Stimulated activated CD8-positive, alpha-beta memory T cell treated with anti-CD3 and anti-CD28 coated beads, Interleukin-15, amount 100 ng/mL, for 24 hours (primary cell): ENCODE measurements at regions not wholly inside any gene's neighbourhood (a gene's known extent, or its start where the extent isn't known, plus 50 kb on each side); places are given as distances from the start of the nearest gene placed in this dataset.

Experiments used
- DNase-seq: peaks from one replicate; pipeline ENCODE4 v3.0.0-alpha.2; 2020; ENCODE audit warnings: low read depth

GRCh38 chr7:45982132-45982531 lies 61.1 kb upstream of the IGFBP3 start:
- DNase-seq = no peak

DNA sequence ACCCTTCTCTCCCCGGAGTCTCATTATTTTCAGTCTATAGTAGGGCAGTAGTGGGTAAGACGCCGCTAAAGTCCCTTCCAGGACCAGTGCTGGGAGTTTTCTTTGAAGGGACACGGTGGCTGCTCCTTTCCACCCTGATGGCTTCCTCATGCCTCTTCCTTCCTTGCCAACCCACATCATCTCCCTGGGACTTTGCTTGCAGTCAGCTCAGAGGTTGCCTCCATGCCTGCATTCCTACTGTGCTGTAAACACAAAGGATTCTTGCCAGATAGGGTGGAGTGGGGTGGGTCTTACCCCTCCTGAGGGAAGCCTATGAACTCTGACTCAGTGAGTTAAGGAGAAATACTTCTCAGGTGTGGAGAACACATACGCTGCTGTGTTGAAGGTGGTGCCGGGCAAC lies 59.9 kb upstream of the IGFBP3 start:
- DNase-seq = no peak

- DNase-seq = no peak
Observed at GRCh38 chr7:45980181-45980905, 59.3 kb upstream of the IGFBP3 start.

GRCh38 chr7:45979275-45980180 lies 58.5 kb upstream of the IGFBP3 start:
- DNase-seq = no peak

GRCh38 chr7:45978731-45979211 lies 57.7 kb upstream of the IGFBP3 start:
- no peak for DNase-seq

GRCh38 chr7:45978010-45978681 lies 57.1 kb upstream of the IGFBP3 start:
- DNase-seq = no peak

DNA sequence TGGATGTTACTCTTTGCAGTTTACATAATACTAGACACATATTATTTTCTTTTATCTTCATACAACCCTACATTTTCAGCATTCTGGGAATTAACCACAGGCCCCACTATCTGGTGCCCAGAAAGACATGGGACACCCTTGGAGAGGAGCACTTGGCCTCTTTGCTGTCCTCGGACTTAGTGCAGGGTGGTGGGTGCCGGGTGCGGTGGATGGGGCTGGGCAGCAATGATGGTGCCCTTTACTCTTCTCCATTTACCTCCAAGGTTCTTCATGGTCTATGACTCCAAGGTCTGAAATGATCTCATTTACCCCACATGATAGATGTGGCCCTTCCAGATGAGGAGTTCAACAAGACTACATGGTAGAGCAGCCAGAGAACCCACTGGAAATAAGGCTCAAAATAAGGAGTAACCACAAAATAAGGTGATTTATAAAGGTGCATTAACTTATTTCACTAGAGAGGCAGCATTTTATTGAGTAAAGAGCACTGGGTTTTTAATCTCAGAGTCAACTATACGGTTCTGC lies 56.2 kb upstream of the IGFBP3 start:
- no peak for DNase-seq

DNA sequence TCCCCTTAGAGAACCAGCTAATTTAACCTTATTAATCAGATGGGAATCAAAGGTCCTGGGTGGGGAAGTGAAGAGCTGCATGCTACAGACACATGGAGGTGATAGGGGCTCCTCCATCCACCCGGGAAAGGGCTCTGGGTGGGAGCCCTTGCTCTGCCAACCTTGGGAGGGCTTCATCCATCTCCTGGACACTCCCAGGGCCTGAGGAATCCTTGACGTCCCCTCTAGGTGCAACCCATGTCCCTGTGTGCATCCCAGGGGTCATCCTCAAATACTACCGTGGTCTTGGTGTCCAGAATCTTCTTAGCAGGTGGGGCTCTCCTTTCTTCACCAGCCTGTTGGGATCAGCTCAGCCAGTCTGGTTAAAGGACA lies 55.4 kb upstream of the IGFBP3 start:
- DNase-seq = no peak

GRCh38 chr7:45975847-45976484 lies 54.9 kb upstream of the IGFBP3 start:
- no peak for DNase-seq

GRCh38 chr7:45975367-45975766 lies 54.3 kb upstream of the IGFBP3 start:
- no peak for DNase-seq

- DNase-seq = no peak
Observed at GRCh38 chr7:45974540-45975360, 53.7 kb upstream of the IGFBP3 start.

DNA sequence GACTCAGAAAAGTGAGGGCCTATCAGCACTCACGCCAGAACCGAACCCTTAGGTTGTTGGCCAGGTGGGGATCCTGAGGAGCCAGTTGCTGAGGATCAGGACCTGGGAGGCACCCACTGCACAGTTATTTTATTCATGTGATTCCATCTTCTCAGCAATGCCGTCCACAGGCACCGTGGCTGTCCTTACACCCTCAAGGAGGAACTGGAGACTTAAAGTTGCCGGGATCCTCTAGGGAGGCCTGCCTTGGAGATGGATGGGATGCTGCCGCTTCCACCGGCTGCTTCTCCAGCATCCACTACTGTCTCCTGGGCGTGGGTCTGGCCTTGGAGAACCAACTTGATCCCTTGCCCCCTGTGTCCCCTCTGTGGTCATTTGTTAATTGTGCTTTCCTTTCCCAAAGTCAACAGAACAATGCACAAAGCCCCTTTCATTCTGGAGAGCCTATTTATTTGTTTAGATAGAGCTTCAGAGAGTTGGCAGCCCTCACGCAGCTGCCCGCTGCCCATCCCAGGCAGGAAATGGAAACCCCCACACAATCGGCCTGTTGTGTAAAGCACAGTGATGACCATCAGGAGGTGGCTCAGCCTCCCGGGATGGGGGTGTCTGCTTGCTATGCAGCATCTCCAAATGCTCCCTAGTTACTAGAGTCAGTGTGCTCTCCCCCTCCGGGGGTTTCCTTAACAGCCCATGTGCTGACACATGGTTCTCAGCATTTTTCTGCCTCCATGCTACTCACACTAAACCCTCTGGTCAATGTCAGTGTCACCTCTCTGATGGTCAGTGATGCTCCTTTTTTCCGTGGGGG lies 52.9 kb upstream of the IGFBP3 start:
- no peak for DNase-seq

DNA sequence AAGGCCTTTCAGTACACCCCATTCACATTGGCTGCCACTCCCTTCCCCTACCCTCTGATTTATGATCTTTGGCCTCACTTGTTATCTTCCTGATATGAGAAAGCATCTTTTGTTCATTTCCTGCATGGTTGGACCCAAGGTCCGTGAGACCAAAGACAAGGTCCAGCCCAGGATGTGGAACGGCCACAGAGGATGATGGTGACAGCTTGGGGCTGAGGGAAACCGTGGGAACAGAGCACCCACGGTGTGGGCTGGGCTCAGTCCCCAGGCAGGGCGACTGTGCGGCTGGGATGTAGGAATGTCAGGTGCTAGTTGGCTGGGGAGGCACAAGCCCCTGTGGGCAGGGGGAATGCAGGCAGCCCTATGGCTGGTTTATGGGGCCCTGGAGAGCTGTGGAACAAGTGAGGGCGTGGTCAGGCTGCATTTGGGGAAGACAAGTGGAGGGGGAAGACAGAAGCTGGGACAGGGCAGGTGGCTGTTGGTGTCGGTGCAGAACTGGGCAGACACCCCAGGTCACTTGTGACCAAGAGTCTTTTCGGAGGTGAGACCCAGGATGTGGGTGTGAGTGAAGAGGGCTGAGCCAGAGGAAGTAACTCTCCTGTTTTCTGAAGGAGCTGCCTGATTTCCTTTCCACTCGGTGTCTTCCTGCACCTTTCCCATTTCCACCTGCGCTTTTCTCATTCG lies 51.7 kb upstream of the IGFBP3 start:
- DNase-seq = no peak

GRCh38 chr7:45971661-45972175 lies 50.6 kb upstream of the IGFBP3 start:
- no peak for DNase-seq

- DNase-seq = no peak
Observed at GRCh38 chr7:45971171-45971570, 50.1 kb upstream of the IGFBP3 start.
